ENCODE measurements at regions not wholly inside any gene's neighbourhood (a gene's known extent, or its start where the extent isn't known, plus 50 kb on each side); places are given as distances from the start of the nearest gene placed in this dataset.

- H3K9ac ChIP-seq (ENCODE audit: low read depth, low read length) = no peak overlapping the region
- H3K36me3 ChIP-seq (ENCODE audit: insufficient read depth, low read length) = no peaks in the 10 kb centered on the region
- H3K9me3 ChIP-seq (ENCODE audit: control insufficient read depth, insufficient read depth, low read length) = no peaks in the 10 kb centered on the region
- H3K4me1 ChIP-seq (ENCODE audit: insufficient read depth, low read length) = no peaks in the 10 kb centered on the region; the same call in 1 of the 2 replicates
Observed at GRCh38 chr11:41851743-41852142, 392.3 kb upstream of the LRRC4C start.

GRCh38 chr11:41861838-41862237 is 402.4 kb upstream of the LRRC4C start:
- no peaks in the 10 kb centered on the region for H3K4me1 ChIP-seq (ENCODE audit: insufficient read depth, low read length)
- no peaks in the 10 kb centered on the region for H3K36me3 ChIP-seq (ENCODE audit: insufficient read depth, low read length)
- no peaks in the 10 kb centered on the region for H3K9me3 ChIP-seq (ENCODE audit: control insufficient read depth, insufficient read depth, low read length)
- no peak overlapping the region for H3K9ac ChIP-seq (ENCODE audit: low read depth, low read length)

- Histone ChIP-seq H3K9ac (ENCODE audit: low read depth, low read length) (no peak overlapping the region), H3K4me1 (ENCODE audit: insufficient read depth, low read length) (no peaks in the 10 kb centered on the region), H3K9me3 (ENCODE audit: control insufficient read depth, insufficient read depth, low read length) (no peaks in the 10 kb centered on the region), H3K36me3 (ENCODE audit: insufficient read depth, low read length) (no peaks in the 10 kb centered on the region)
Observed at GRCh38 chr11:41866525-41866924, 407.1 kb upstream of the LRRC4C start.

GRCh38 chr11:41868606-41869005 is 409.2 kb upstream of the LRRC4C start:
- no peak overlapping the region for H3K9ac ChIP-seq (ENCODE audit: low read depth, low read length)
- H3K4me1 ChIP-seq (ENCODE audit: insufficient read depth, low read length) = no peaks in the 10 kb centered on the region
- no peaks in the 10 kb centered on the region for H3K36me3 ChIP-seq (ENCODE audit: insufficient read depth, low read length)
- H3K9me3 ChIP-seq (ENCODE audit: control insufficient read depth, insufficient read depth, low read length) = no peaks in the 10 kb centered on the region

GRCh38 chr11:41872426-41872825 is 413.0 kb upstream of the LRRC4C start:
- Histone ChIP-seq H3K4me1 (ENCODE audit: insufficient read depth, low read length) (no peaks in the 10 kb centered on the region), H3K36me3 (ENCODE audit: insufficient read depth, low read length) (no peaks in the 10 kb centered on the region), H3K9ac (ENCODE audit: low read depth, low read length) (no peak overlapping the region), H3K9me3 (ENCODE audit: control insufficient read depth, insufficient read depth, low read length) (no peaks in the 10 kb centered on the region)

GRCh38 chr11:41872870-41873269 is 413.4 kb upstream of the LRRC4C start:
- H3K36me3 ChIP-seq (ENCODE audit: insufficient read depth, low read length) = no peaks in the 10 kb centered on the region
- H3K4me1 ChIP-seq (ENCODE audit: insufficient read depth, low read length) = no peaks in the 10 kb centered on the region
- H3K9me3 ChIP-seq (ENCODE audit: control insufficient read depth, insufficient read depth, low read length) = no peaks in the 10 kb centered on the region
- H3K9ac ChIP-seq (ENCODE audit: low read depth, low read length) = no peak overlapping the region

GRCh38 chr11:41878095-41878494 is 418.6 kb upstream of the LRRC4C start:
- Histone ChIP-seq H3K9me3 (ENCODE audit: control insufficient read depth, insufficient read depth, low read length) (no peaks in the 10 kb centered on the region), H3K9ac (ENCODE audit: low read depth, low read length) (no peak overlapping the region), H3K4me1 (ENCODE audit: insufficient read depth, low read length) (no peaks in the 10 kb centered on the region), H3K36me3 (ENCODE audit: insufficient read depth, low read length) (no peaks in the 10 kb centered on the region)

GRCh38 chr11:41879214-41879613 is 419.8 kb upstream of the LRRC4C start:
- H3K9ac ChIP-seq (ENCODE audit: low read depth, low read length) = no peak overlapping the region
- no peaks in the 10 kb centered on the region for H3K9me3 ChIP-seq (ENCODE audit: control insufficient read depth, insufficient read depth, low read length)

GRCh38 chr11:41895081-41895480 is 435.6 kb upstream of the LRRC4C start:
- Histone ChIP-seq H3K4me1 (ENCODE audit: insufficient read depth, low read length) (no peaks in the 10 kb centered on the region), H3K9me3 (ENCODE audit: control insufficient read depth, insufficient read depth, low read length) (no peaks in the 10 kb centered on the region), H3K9ac (ENCODE audit: low read depth, low read length) (no peak overlapping the region), H3K36me3 (ENCODE audit: insufficient read depth, low read length) (no peaks in the 10 kb centered on the region)

More at GRCh38 chr11:41879214-41879613, 419.8 kb upstream of the LRRC4C start:
- Histone ChIP-seq H3K36me3 (ENCODE audit: insufficient read depth, low read length) (no peaks in the 10 kb centered on the region), H3K4me1 (ENCODE audit: insufficient read depth, low read length) (no peaks in the 10 kb centered on the region)

GRCh38 chr11:41897991-41898390 is 438.5 kb upstream of the LRRC4C start:
- Histone ChIP-seq H3K9ac (ENCODE audit: low read depth, low read length) (no peak overlapping the region), H3K36me3 (ENCODE audit: insufficient read depth, low read length) (no peaks in the 10 kb centered on the region), H3K4me1 (ENCODE audit: insufficient read depth, low read length) (no peaks in the 10 kb centered on the region), H3K9me3 (ENCODE audit: control insufficient read depth, insufficient read depth, low read length) (no peaks in the 10 kb centered on the region)

GRCh38 chr11:41917900-41918299 is 458.4 kb upstream of the LRRC4C start:
- Histone ChIP-seq H3K9ac (ENCODE audit: low read depth, low read length) (no peak overlapping the region), H3K36me3 (ENCODE audit: insufficient read depth, low read length) (no peaks in the 10 kb centered on the region), H3K4me1 (ENCODE audit: insufficient read depth, low read length) (no peaks in the 10 kb centered on the region), H3K9me3 (ENCODE audit: control insufficient read depth, insufficient read depth, low read length) (no peaks in the 10 kb centered on the region)

GRCh38 chr11:41920374-41920773 is 460.9 kb upstream of the LRRC4C start:
- Histone ChIP-seq H3K36me3 (ENCODE audit: insufficient read depth, low read length) (no peaks in the 10 kb centered on the region), H3K9ac (ENCODE audit: low read depth, low read length) (no peak overlapping the region), H3K4me1 (ENCODE audit: insufficient read depth, low read length) (no peaks in the 10 kb centered on the region), H3K9me3 (ENCODE audit: control insufficient read depth, insufficient read depth, low read length) (no peaks in the 10 kb centered on the region)

GRCh38 chr11:41921746-41922390 is 462.4 kb upstream of the LRRC4C start:
- H3K9ac ChIP-seq (ENCODE audit: low read depth, low read length) = no peak overlapping the region
- H3K36me3 ChIP-seq (ENCODE audit: insufficient read depth, low read length) = no peaks in the 10 kb centered on the region
- H3K4me1 ChIP-seq (ENCODE audit: insufficient read depth, low read length) = no peaks in the 10 kb centered on the region
- H3K9me3 ChIP-seq (ENCODE audit: control insufficient read depth, insufficient read depth, low read length) = no peaks in the 10 kb centered on the region

GRCh38 chr11:41926339-41926738 is 466.9 kb upstream of the LRRC4C start:
- no peaks in the 10 kb centered on the region for H3K9me3 ChIP-seq (ENCODE audit: control insufficient read depth, insufficient read depth, low read length)
- no peaks in the 10 kb centered on the region for H3K36me3 ChIP-seq (ENCODE audit: insufficient read depth, low read length)
- H3K4me1 ChIP-seq (ENCODE audit: insufficient read depth, low read length) = no peaks in the 10 kb centered on the region
- no peak overlapping the region for H3K9ac ChIP-seq (ENCODE audit: low read depth, low read length)

- no peak overlapping the region for H3K9ac ChIP-seq (ENCODE audit: low read depth, low read length)
- no peaks in the 10 kb centered on the region for H3K36me3 ChIP-seq (ENCODE audit: insufficient read depth, low read length)
- H3K4me1 ChIP-seq (ENCODE audit: insufficient read depth, low read length) = peaks cover 4% of the 10 kb centered on the region; the same call in 1 of the 2 replicates
- no peaks in the 10 kb centered on the region for H3K9me3 ChIP-seq (ENCODE audit: control insufficient read depth, insufficient read depth, low read length)
Observed at GRCh38 chr11:41935241-41935640, 475.8 kb upstream of the LRRC4C start.
